Stimulated activated CD8-positive, alpha-beta memory T cell treated with anti-CD3 and anti-CD28 coated beads, Interleukin-15, amount 100 ng/mL, for 48 hours (primary cell): ENCODE measurements at regions not wholly inside any gene's neighbourhood (a gene's known extent, or its start where the extent isn't known, plus 50 kb on each side); places are given as distances from the start of the nearest gene placed in this dataset.
"Not testable (repeated sequence)": the region's sequence is repeated elsewhere in the genome, so short reads cannot be mapped to it uniquely, and the experiment has no call there.

Experiments used
- DNase-seq, 2 donors: peaks; one replicate each; pipeline ENCODE4 v3.0.0-alpha.2; 2020; ENCODE audit warnings: low read depth in 2 of 2

- DNase-seq = no peak
These were observed 143.7 kb upstream of the NRP1 start for GRCh38 chr10:33478089-33478674.

- DNase-seq = no peak
These were observed 143.0 kb upstream of the NRP1 start for GRCh38 chr10:33477291-33478088.

- DNase-seq = no peak
These were observed 142.3 kb upstream of the NRP1 start for GRCh38 chr10:33476757-33477273.

- no peak for DNase-seq
These were observed 139.2 kb upstream of the NRP1 start for GRCh38 chr10:33473688-33474087.

GRCh38 chr10:33468006-33468405, 133.5 kb upstream of the NRP1 start:
- not testable (repeated sequence) for DNase-seq

GRCh38 chr10:33465747-33466146, 131.3 kb upstream of the NRP1 start:
- DNase-seq = no peak

- DNase-seq = no peak
These were observed 128.5 kb upstream of the NRP1 start for GRCh38 chr10:33463011-33463410.

- DNase-seq = no peak
These were observed 126.8 kb upstream of the NRP1 start for GRCh38 chr10:33461295-33461640.

- DNase-seq = no peak
These were observed 126.2 kb upstream of the NRP1 start for GRCh38 chr10:33460505-33461294.

GRCh38 chr10:33459602-33460001, 125.1 kb upstream of the NRP1 start:
- no peak for DNase-seq

- no peak for DNase-seq
These were observed 120.6 kb upstream of the NRP1 start for GRCh38 chr10:33455029-33455428.

GRCh38 chr10:33454554-33454953, 120.1 kb upstream of the NRP1 start:
- DNase-seq = no peak

GRCh38 chr10:33453081-33454025, 118.9 kb upstream of the NRP1 start:
- no peak for DNase-seq

- no peak for DNase-seq
These were observed 114.1 kb upstream of the NRP1 start for GRCh38 chr10:33448421-33449140.

- DNase-seq = no peak
These were observed 107.1 kb upstream of the NRP1 start for GRCh38 chr10:33441561-33441960.

GRCh38 chr10:33434933-33435332, 100.5 kb upstream of the NRP1 start:
- no peak for DNase-seq

- no peak for DNase-seq
These were observed 94.2 kb upstream of the NRP1 start for GRCh38 chr10:33428682-33429081.

- no peak for DNase-seq
These were observed 88.7 kb upstream of the NRP1 start for GRCh38 chr10:33423154-33423529.

GRCh38 chr10:33422471-33423153, 88.1 kb upstream of the NRP1 start:
- no peak for DNase-seq

GRCh38 chr10:33421789-33422462, 87.5 kb upstream of the NRP1 start:
- no peak for DNase-seq
